ENCODE measurements at regions not wholly inside any gene's neighbourhood (a gene's known extent, or its start where the extent isn't known, plus 50 kb on each side); places are given as distances from the start of the nearest gene placed in this dataset.

DNA sequence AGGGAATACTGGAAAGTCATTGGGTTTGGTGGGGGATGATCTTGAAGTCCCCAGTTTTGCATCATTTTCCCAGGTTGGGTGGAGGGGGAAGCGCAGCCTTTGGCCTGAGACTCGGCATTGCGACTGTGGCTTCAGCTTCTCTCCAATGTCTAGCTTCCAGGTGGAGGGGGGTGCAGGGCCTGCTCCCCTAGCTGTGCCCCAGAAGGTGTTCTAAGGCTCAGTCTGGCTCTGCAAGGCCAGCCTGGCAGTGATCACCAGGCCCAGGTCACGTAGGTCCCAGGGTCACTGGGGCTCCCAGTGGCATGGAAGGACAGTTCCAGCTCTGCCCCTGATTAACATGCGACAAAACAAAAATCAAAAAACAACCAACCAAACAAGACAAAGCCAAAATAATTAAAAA, 56.9 kb upstream of the HAAO start:
- DNase-seq: no peak

DNA sequence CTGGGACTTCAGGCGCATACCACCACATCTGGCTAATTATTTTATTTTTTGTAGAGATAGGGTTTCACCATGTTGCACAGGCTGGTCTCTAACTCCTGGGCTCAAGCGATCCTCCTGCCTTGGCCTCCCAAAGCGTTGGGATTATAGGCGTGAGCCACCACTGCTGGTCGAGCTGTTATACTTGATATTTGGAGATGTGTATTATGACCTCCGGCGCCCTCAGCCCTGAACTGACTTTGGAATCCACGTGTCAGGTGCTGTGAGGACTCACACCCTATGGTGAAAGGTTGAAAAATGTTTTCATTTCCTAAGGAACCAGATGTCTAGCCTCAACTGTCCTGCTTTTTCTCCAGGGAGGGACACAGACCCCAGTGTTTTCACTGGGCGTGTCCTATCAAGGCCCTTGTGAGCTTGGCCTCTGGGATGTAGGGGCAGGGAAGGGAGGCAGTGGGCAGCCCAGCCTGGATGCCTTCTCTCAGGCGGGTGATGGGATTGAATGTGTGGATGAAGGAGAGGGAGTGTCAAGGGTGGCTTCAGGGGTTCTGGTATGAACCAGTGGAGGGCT, 56.4 kb upstream of the HAAO start:
- no peak for DNase-seq

DNA sequence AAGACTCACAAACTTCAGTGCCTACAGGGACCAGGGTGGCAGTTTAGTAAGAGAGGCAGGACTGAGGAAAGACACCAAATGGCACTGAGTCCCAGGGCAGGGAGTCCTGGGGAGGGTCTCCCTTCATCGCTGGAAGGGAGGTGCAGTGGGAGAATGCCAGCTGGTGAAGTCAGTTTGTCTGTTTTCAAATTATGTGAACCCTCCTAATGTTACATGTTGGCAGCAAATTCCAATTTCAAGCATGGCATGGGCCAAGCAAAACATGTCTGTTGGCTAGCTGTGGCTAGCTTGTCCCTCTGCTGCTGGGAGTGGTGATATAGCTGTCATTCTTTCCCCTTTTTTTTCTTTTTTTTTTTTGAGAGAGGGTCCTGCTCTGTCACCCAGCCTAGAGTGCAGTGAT, 55.9 kb upstream of the HAAO start:
- DNase-seq: no peak

DNA sequence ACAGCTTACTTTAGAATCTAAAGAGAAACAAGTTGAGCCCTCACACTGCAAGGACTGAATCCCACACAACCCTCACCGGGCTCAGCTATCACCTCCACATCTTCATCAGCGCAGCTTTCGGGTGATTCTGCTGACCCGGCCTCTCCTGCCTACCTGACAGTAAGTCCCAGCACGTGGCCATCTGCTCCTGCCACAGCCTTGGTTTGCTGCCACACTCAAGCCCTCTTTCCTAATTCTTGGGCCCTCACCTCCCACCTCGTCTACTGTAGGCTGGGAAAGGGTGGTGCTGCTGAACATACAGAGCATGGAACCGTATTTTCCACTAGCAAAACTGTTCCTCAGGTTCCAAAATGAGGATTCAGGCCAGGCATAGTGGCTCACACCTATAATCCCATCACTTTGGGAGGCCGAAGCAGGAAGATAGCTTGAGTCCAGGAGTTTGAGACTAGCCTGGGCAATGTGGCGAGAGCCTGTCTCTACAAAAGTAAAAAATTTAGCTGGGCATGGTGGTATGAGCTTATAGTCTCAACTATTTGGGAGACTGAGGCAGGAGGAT, 55.3 kb upstream of the HAAO start:
- no peak for DNase-seq

DNA sequence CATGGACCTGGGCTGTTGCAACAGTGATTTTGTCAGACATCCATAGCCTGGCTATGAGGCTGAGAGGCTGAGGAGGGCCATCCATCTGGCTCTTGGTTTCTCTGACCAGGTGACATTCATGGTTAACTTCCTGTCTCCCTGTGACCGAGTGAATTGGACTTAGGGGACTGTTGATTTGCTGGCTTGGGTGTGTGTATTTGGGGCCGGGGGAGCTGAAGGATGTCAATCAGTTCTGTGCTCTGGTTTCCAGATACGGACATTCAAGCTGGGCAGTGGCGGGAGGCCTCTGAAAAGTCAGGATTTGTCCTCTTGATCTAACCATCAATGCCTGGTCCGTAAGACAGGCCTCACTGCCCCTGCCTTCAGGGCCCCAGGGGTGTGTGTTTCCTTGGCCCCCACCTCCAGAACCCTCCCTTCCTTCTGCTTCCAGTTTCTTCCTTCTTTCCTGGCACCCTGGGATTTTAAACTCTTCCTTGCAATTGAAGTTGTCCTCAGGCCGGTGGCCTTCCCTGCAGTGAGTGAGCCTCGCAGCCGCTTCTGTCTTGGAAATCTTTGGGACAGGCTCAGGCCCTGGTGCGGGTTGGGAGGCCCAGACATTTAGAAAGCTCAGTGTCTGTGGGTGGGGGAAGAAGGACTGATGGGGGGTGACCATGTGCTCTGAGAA, 54.7 kb upstream of the HAAO start:
- no peak for DNase-seq

DNA sequence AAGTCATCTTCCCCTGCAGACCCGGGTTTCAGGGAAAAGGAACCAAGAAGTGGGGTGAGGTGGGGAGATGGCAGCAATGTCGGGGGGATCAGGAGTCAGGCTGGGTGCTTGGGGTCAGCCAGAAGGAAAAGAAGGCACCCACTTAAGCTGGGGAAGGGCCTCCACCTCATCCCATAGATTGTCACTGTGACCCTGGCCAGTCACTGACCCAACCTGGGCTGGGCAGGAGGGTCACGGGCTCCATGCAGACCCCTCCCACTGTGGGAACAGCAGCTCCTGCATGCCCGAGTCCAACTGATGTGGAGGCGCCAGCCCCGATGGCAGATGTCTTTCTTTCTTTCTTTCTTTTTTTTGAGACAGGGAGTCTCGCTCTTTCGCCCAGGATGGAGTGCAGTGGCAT, 53.6 kb upstream of the HAAO start:
- DNase-seq: no peak

DNA sequence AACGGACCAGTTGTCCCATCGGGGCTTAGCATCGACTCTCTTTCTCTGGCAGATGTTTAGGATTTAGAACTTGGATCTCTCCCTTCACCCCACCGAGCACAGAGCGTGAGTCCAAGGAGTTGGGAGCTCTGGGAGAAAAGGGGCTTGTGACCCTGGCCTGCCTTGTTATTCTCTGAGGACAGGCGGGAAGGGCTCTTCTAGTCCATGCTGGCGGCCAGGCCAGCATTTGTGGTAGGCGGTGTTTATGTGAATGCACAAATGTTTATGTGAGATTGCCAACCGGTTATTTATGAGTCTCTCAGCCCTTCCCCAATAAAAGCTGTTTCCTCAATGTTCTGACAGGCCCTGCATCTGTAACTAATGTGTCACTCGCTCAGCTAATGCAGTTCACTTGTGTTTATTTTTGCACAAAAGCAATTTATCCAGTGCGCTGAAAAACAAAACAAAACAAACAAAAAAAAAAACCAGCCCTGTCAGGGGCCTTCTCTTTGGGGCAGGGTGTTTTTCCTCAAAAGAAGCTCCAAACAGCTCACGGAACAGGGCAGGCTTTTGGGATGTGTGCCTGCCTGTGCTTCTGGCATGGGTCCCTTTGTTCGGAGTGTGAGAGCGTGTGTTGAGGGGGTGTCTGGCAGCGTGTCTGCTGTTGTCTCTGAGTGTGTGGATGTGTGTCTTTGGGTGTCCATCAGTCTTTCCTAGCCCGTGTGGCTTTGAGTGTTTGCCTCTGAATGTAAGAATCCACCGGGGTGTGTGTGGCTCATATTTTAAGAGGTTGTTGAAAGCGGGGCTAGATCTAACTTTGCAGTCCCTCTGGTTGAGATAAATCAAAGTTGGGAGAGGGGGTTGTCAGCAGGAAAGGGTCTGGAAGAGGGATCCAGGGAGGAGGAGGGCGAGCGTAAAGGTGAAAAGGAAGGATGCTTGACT, 52.8 kb upstream of the HAAO start:
- DNase-seq: no peak

DNA sequence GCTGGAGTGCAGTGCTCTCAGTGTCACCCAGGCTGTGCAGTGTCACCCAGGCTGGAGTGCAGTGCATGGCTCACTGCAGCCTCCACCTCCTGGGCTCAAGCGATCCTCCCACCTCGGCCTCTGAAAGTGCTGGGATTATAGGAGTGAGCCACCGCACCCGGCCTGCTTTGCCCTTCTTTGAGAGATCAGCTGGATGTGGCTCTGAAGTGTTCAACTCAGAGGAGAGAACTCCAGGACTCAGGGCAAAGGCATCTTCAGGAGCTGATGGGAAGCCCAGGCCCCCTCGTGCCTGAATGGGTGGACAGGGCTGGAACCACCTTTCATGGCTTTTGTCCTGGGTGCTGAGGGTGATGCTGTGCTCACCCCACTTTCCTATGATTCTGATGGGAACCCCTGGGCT, 52.0 kb upstream of the HAAO start:
- DNase-seq: no peak

DNA sequence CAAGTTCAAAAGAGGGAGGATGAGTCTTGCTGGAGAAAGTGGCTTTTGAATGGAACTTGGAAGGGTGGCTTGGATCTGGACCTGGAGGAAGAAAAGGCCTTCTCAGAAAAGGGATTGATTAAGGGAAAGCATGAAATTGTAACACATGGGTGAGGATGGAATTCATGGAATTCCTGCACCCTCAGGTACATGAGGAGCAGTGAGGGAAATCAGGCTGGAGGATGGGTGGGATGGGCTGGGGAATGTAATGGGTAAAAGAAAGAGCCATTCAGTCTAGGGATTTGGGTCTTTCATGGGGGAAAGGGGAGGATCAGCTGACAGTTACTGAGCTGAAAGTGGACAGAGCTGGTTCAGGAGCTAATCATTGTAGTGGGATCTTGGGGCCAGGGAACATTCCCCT, 51.2 kb upstream of the HAAO start:
- DNase-seq: no peak

DNA sequence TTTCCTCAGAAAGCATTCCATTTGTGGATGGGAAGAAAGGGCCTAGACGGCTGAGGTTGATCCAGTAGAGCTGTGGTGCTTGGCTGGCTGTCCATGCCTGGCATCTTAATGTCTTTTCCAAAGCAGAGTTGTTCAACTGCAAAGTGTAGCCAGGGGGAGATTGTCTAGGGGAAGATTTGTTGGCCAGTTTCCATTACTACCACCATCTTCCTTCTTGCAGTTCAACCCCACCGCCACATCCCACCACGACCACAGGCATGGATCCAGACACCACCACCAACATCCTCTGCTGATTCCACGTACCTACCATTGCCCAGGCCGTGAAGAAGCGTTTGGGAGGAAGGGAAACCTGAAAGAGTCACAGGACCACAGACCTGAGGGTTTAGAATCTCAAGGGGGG, 50.7 kb upstream of the HAAO start:
- DNase-seq: no peak

DNA sequence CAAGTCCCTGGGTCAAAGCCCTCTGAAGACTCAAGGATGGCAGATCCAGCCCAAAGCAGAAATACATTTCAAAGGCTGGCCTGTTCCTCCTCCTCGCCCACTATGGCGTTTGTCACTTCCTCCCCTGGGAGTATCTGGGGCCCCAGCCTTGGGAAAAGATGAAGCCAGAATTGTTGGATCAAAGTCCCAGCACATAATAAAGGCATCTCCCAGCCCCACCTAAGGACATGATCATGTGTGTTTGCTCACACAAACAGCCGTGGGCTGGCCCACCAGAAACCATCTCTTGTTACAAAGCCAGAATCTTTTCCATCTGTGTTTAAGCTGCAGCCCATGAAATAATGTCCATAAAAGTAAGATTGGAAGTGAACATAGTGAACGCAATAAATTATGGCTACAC, 50.1 kb upstream of the HAAO start:
- no peak for DNase-seq

All from activated gamma-delta T cell treated with Interleukin-2 at 50 U/mL for 16 hours (primary cell).